ENCODE measurements at regions not wholly inside any gene's neighbourhood (a gene's known extent, or its start where the extent isn't known, plus 50 kb on each side); places are given as distances from the start of the nearest gene placed in this dataset.

- Histone ChIP-seq H2AFZ (ENCODE audit: low read length) (no peak overlapping the region), H4K91ac (ENCODE audit: low read depth, low read length, poor library complexity) (no peak overlapping the region), H2AK5ac (ENCODE audit: low read depth, low read length) (no peak overlapping the region), H3K36me3 (replicated peaks in 1 of 2; ENCODE audit: control insufficient read depth in 2 of 2, insufficient read depth in 2 of 2, low read length in 2 of 2) (no peaks in the 10 kb centered on the region), H3K14ac (ENCODE audit: low read length) (no peak overlapping the region), H3K18ac (ENCODE audit: low read length) (no peak overlapping the region), H3K79me1 (ENCODE audit: low read depth, low read length) (no peaks in the 10 kb centered on the region), H3K4ac (ENCODE audit: low read length) (no peak overlapping the region), H3K9ac (ENCODE audit: low read depth, low read length, poor library complexity) (no peak overlapping the region), H2BK15ac (ENCODE audit: low read length) (no peak overlapping the region), H2BK5ac (ENCODE audit: low read length) (no peak overlapping the region), H3K9me3 (replicated peaks in 1 of 2; ENCODE audit: control insufficient read depth in 2 of 2, insufficient read depth in 1 of 2, low read depth in 1 of 2, low read length in 2 of 2) (no peaks in the 10 kb centered on the region), H4K8ac (ENCODE audit: low read depth, low read length) (no peak overlapping the region), H3K4me1 (ENCODE audit: control insufficient read depth in 2 of 2, insufficient read depth in 1 of 2, low read depth in 1 of 2, low read length in 2 of 2) (no peaks in the 10 kb centered on the region), H2BK12ac (ENCODE audit: low read length) (no peak overlapping the region), H3K27me3 (ENCODE audit: control insufficient read depth in 3 of 3, insufficient read depth in 3 of 3, low read depth in 1 of 3, low read length in 3 of 3) (no peaks in the 10 kb centered on the region), H3K27ac (replicated peaks; ENCODE audit: low read length) (no peak overlapping the region), H3K4me3 (ENCODE audit: low read length in 2 of 2) (no peak overlapping the region), H3K4me2 (ENCODE audit: insufficient read depth, low read length, poor library complexity, severe bottlenecking) (no peak overlapping the region), H3K23ac (ENCODE audit: low read depth, low read length, poor library complexity) (no peak overlapping the region), H2BK120ac (ENCODE audit: low read depth, low read length) (no peak overlapping the region)
- no peak for DNase-seq (ENCODE audit: low spot score)
Observed at GRCh38 chr5:117800261-117800660, 1188.1 kb downstream of the DTWD2 start.

- H2BK120ac ChIP-seq (ENCODE audit: low read depth, low read length) = no peak overlapping the region
- H3K9ac ChIP-seq (ENCODE audit: low read depth, low read length, poor library complexity) = no peak overlapping the region
- H2BK12ac ChIP-seq (ENCODE audit: low read length) = no peak overlapping the region
- no peak overlapping the region for H4K91ac ChIP-seq (ENCODE audit: low read depth, low read length, poor library complexity)
- H3K9me3 ChIP-seq (replicated peaks in 1 of 2; ENCODE audit: control insufficient read depth in 2 of 2, insufficient read depth in 1 of 2, low read depth in 1 of 2, low read length in 2 of 2) = no peaks in the 10 kb centered on the region
- H3K4ac ChIP-seq (ENCODE audit: low read length) = no peak overlapping the region
- no peak overlapping the region for H3K4me2 ChIP-seq (ENCODE audit: insufficient read depth, low read length, poor library complexity, severe bottlenecking)
- DNase-seq (ENCODE audit: low spot score) = no peak
- no peaks in the 10 kb centered on the region for H3K4me1 ChIP-seq (ENCODE audit: control insufficient read depth in 2 of 2, insufficient read depth in 1 of 2, low read depth in 1 of 2, low read length in 2 of 2)
- no peaks in the 10 kb centered on the region for H3K36me3 ChIP-seq (replicated peaks in 1 of 2; ENCODE audit: control insufficient read depth in 2 of 2, insufficient read depth in 2 of 2, low read length in 2 of 2)
- H2BK15ac ChIP-seq (ENCODE audit: low read length) = no peak overlapping the region
- H3K79me1 ChIP-seq (ENCODE audit: low read depth, low read length) = no peaks in the 10 kb centered on the region
- no CpG with 5 or more reads among the region's 3 CpGs for WGBS, 2 donors (ENCODE audit: extremely low coverage in 2 of 2, insufficient read length in 2 of 2, insufficient replicate concordance in 1 of 2)
- H4K8ac ChIP-seq (ENCODE audit: low read depth, low read length) = no peak overlapping the region
- no peak overlapping the region for H2AFZ ChIP-seq (ENCODE audit: low read length)
- H2BK5ac ChIP-seq (ENCODE audit: low read length) = no peak overlapping the region
- H3K23ac ChIP-seq (ENCODE audit: low read depth, low read length, poor library complexity) = no peak overlapping the region
- no peak overlapping the region for H2AK5ac ChIP-seq (ENCODE audit: low read depth, low read length)
- H3K27ac ChIP-seq (replicated peaks; ENCODE audit: low read length) = no peak overlapping the region
- no peaks in the 10 kb centered on the region for H3K27me3 ChIP-seq (ENCODE audit: control insufficient read depth in 3 of 3, insufficient read depth in 3 of 3, low read depth in 1 of 3, low read length in 3 of 3)
- H3K14ac ChIP-seq (ENCODE audit: low read length) = no peak overlapping the region
- H3K4me3 ChIP-seq (ENCODE audit: low read length in 2 of 2) = no peak overlapping the region
- no peak overlapping the region for H3K18ac ChIP-seq (ENCODE audit: low read length)
Observed at GRCh38 chr5:117794847-117795246, 1193.5 kb downstream of the DTWD2 start.

DNA sequence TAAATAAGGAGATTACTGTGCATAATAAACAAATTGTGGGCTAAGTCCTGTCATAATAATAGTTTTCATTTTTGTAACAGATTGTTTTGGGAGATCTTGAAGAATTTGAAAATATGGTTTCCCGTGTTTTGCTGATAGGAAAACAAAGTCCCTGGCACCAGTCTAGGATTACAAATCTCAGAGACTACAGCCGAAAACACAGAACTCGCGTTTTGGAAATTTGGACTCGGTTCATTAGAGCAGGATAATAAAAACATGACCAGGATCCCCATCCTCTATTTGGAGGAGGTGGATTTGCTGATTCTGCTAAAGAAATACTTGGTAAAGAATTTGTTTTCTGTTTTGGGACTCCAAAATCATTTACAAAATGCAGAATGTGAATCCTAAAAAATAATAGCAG is 1194.4 kb downstream of the DTWD2 start:
- Histone ChIP-seq H3K18ac (ENCODE audit: low read length) (no peak overlapping the region), H3K4me2 (ENCODE audit: insufficient read depth, low read length, poor library complexity, severe bottlenecking) (no peak overlapping the region), H3K27me3 (ENCODE audit: control insufficient read depth in 3 of 3, insufficient read depth in 3 of 3, low read depth in 1 of 3, low read length in 3 of 3) (no peaks in the 10 kb centered on the region), H4K91ac (ENCODE audit: low read depth, low read length, poor library complexity) (no peak overlapping the region), H3K14ac (ENCODE audit: low read length) (no peak overlapping the region), H3K4me1 (ENCODE audit: control insufficient read depth in 2 of 2, insufficient read depth in 1 of 2, low read depth in 1 of 2, low read length in 2 of 2) (no peaks in the 10 kb centered on the region), H2BK5ac (ENCODE audit: low read length) (no peak overlapping the region), H2AFZ (ENCODE audit: low read length) (no peak overlapping the region), H2BK120ac (ENCODE audit: low read depth, low read length) (no peak overlapping the region), H3K79me1 (ENCODE audit: low read depth, low read length) (no peaks in the 10 kb centered on the region), H2AK5ac (ENCODE audit: low read depth, low read length) (no peak overlapping the region), H3K9me3 (replicated peaks in 1 of 2; ENCODE audit: control insufficient read depth in 2 of 2, insufficient read depth in 1 of 2, low read depth in 1 of 2, low read length in 2 of 2) (no peaks in the 10 kb centered on the region), H2BK15ac (ENCODE audit: low read length) (no peak overlapping the region), H4K8ac (ENCODE audit: low read depth, low read length) (no peak overlapping the region), H3K9ac (ENCODE audit: low read depth, low read length, poor library complexity) (no peak overlapping the region), H3K4me3 (ENCODE audit: low read length in 2 of 2) (no peak overlapping the region), H3K27ac (replicated peaks; ENCODE audit: low read length) (no peak overlapping the region), H2BK12ac (ENCODE audit: low read length) (no peak overlapping the region), H3K36me3 (replicated peaks in 1 of 2; ENCODE audit: control insufficient read depth in 2 of 2, insufficient read depth in 2 of 2, low read length in 2 of 2) (no peaks in the 10 kb centered on the region), H3K23ac (ENCODE audit: low read depth, low read length, poor library complexity) (no peak overlapping the region), H3K4ac (ENCODE audit: low read length) (no peak overlapping the region)
- DNase-seq (ENCODE audit: low spot score) = no peak
- no CpG with 5 or more reads among the region's 5 CpGs for WGBS, 2 donors (ENCODE audit: extremely low coverage in 2 of 2, insufficient read length in 2 of 2, insufficient replicate concordance in 1 of 2)

DNA sequence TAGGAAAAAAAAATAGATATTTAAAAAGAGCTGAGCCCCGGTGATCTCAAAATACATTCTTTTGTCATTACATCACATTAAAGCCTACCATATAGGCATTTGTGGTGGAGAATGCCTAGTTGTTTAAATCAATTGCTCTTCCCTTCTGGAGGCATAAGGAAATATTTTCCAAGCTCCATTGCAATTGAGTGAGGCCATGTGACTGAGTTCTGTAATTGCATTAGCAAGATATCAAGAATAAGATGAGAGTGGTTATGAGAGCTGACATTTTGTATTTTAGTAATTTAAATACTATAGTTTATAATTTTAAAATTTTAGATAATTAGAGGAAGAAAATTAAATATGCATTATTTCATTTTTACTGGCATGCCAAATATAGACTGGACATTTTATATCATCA is 1195.9 kb downstream of the DTWD2 start:
- Histone ChIP-seq H2AFZ (ENCODE audit: low read length) (no peak overlapping the region), H2BK120ac (ENCODE audit: low read depth, low read length) (no peak overlapping the region), H4K91ac (ENCODE audit: low read depth, low read length, poor library complexity) (no peak overlapping the region), H3K36me3 (replicated peaks in 1 of 2; ENCODE audit: control insufficient read depth in 2 of 2, insufficient read depth in 2 of 2, low read length in 2 of 2) (no peaks in the 10 kb centered on the region), H3K14ac (ENCODE audit: low read length) (no peak overlapping the region), H2BK15ac (ENCODE audit: low read length) (no peak overlapping the region), H2BK12ac (ENCODE audit: low read length) (no peak overlapping the region), H3K9ac (ENCODE audit: low read depth, low read length, poor library complexity) (no peak overlapping the region), H3K27ac (replicated peaks; ENCODE audit: low read length) (no peak overlapping the region), H2BK5ac (ENCODE audit: low read length) (no peak overlapping the region), H4K8ac (ENCODE audit: low read depth, low read length) (no peak overlapping the region), H3K79me1 (ENCODE audit: low read depth, low read length) (no peaks in the 10 kb centered on the region), H2AK5ac (ENCODE audit: low read depth, low read length) (no peak overlapping the region), H3K4me1 (ENCODE audit: control insufficient read depth in 2 of 2, insufficient read depth in 1 of 2, low read depth in 1 of 2, low read length in 2 of 2) (no peaks in the 10 kb centered on the region), H3K18ac (ENCODE audit: low read length) (no peak overlapping the region), H3K4me3 (ENCODE audit: low read length in 2 of 2) (no peak overlapping the region), H3K27me3 (ENCODE audit: control insufficient read depth in 3 of 3, insufficient read depth in 3 of 3, low read depth in 1 of 3, low read length in 3 of 3) (no peaks in the 10 kb centered on the region), H3K23ac (ENCODE audit: low read depth, low read length, poor library complexity) (no peak overlapping the region), H3K9me3 (replicated peaks in 1 of 2; ENCODE audit: control insufficient read depth in 2 of 2, insufficient read depth in 1 of 2, low read depth in 1 of 2, low read length in 2 of 2) (no peaks in the 10 kb centered on the region), H3K4ac (ENCODE audit: low read length) (no peak overlapping the region), H3K4me2 (ENCODE audit: insufficient read depth, low read length, poor library complexity, severe bottlenecking) (no peak overlapping the region)
- DNase-seq (ENCODE audit: low spot score) = no peak
- WGBS, 2 donors (ENCODE audit: extremely low coverage in 2 of 2, insufficient read length in 2 of 2, insufficient replicate concordance in 1 of 2) = no CpG with 5 or more reads among the region's 1 CpG

Data from neuronal stem cell (in vitro differentiated cells).